Immature natural killer cell (primary cell): ENCODE measurements at regions not wholly inside any gene's neighbourhood (a gene's known extent, or its start where the extent isn't known, plus 50 kb on each side); places are given as distances from the start of the nearest gene placed in this dataset.
A peak's percentile ranks its signal among the peaks of the same experiment; 100 is the strongest.

Experiments used
- DNase-seq, 3 donors: peaks; one replicate each; pipeline ENCODE4 v3.0.0; 2022; ENCODE audit warnings: mixed read lengths in 1 of 3
- H3K27ac Mint-ChIP-seq, 6 donors: one replicate each; pipeline ENCODE4 v1.8.0; 2020; ENCODE audit warnings: mixed read lengths in 6 of 6, mild to moderate bottlenecking in 5 of 6, inconsistent platforms in 4 of 6, moderate library complexity in 3 of 6
- H3K27me3 Mint-ChIP-seq, 3 donors: one replicate each; pipeline ENCODE4 v1.8.0; 2020 to 2021; ENCODE audit warnings: low read depth in 3 of 3, mild to moderate bottlenecking in 3 of 3, mixed read lengths in 3 of 3, moderate library complexity in 3 of 3, inconsistent platforms in 1 of 3
- H3K36me3 Mint-ChIP-seq, 3 donors: one replicate each; pipeline ENCODE4 v1.8.0; 2020; ENCODE audit warnings: mixed read lengths in 3 of 3, inconsistent platforms in 2 of 3, mild to moderate bottlenecking in 2 of 3
- H3K4me1 Mint-ChIP-seq, 2 donors: one replicate each; pipeline ENCODE4 v1.8.0; 2020; ENCODE audit warnings: inconsistent platforms in 2 of 2, mild to moderate bottlenecking in 2 of 2, mixed read lengths in 2 of 2, moderate library complexity in 1 of 2
- H3K4me3 Mint-ChIP-seq, 5 donors: one replicate each; pipeline ENCODE4 v1.8.0; 2020; ENCODE audit warnings: mild to moderate bottlenecking in 5 of 5, mixed read lengths in 5 of 5, inconsistent platforms in 3 of 5, moderate library complexity in 3 of 5
- H3K9me3 Mint-ChIP-seq, 6 donors: one replicate each; pipeline ENCODE4 v1.8.0; 2020; ENCODE audit warnings: mild to moderate bottlenecking in 6 of 6, mixed read lengths in 6 of 6, inconsistent platforms in 4 of 6, moderate library complexity in 3 of 6

DNA sequence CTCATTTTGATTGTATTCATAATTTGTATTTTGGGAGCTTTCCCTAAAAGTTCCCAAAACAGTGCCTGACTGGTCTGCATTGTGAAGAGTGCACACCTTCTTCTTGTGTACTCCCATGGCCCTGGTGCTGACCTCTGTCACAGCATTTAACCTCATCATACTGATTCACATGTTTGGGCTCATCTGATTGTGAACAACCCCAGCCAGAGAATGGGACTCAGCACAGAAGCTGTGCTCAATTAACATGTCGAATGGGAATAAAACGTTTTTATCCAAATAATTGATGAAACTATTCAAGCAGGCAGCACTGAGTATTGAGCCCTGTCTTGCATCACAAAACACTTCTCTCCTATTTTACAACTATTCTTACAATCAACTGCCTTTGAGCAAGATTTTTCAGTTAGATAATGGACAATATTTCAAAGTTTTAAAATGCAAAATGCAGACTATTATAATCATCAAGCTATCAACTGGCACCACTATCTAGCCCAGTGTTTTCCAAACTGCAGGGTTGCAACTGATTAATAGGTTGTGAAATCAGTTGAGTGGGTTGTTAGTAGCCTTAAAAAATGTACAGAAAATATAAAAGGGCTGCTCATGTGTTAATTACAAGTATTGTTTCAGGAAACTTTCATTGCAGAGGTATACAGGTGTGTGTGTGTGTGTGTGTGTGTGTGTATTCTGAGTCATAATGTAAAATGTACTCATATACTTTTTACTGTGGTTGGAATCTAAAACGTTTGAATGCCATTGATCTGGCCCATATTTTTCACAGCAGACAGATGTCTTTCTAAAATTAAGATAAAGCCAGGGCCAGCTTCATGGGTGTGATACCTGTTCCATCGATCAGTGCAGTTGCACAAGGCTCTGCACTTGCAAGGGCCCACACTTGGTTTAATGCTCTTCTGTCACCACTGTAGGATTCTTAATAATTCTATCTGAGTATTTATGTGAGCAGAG is 190.5 kb downstream of the PIK3R1 start:
- H3K27me3 Mint-ChIP-seq, result peaks cover 1 to 8% (median 1%) of the 10 kb centered on the region in 3 donors
- peaks cover 0 to 5% (median 0%) of the 10 kb centered on the region in 3 donors for H3K36me3 Mint-ChIP-seq
- peak overlapping the region; percentile 76 to 92 (median 86) for H3K27ac Mint-ChIP-seq
- H3K9me3 Mint-ChIP-seq, result peaks cover 0 to 1% (median 0%) of the 10 kb centered on the region in 6 donors
- peaks cover 40 to 71% of the 10 kb centered on the region in 2 donors for H3K4me1 Mint-ChIP-seq
- no peak for DNase-seq
- H3K4me3 Mint-ChIP-seq, result peak overlapping the region; percentile 59 to 76 (median 71)

- Mint-ChIP-seq H3K4me3 (peak overlapping the region; percentile 59 to 76 (median 71)), H3K27me3 (peaks cover 0 to 8% (median 1%) of the 10 kb centered on the region in 3 donors), H3K36me3 (peaks cover 0 to 5% (median 0%) of the 10 kb centered on the region in 3 donors), H3K27ac (peak overlapping the region; percentile 76 to 92 (median 86)), H3K4me1 (peaks cover 40 to 67% of the 10 kb centered on the region in 2 donors), H3K9me3 (no peaks in the 10 kb centered on the region)
- DNase-seq, result no peak
Observed at GRCh38 chr5:68406767-68407241, 191.2 kb downstream of the PIK3R1 start.

DNA sequence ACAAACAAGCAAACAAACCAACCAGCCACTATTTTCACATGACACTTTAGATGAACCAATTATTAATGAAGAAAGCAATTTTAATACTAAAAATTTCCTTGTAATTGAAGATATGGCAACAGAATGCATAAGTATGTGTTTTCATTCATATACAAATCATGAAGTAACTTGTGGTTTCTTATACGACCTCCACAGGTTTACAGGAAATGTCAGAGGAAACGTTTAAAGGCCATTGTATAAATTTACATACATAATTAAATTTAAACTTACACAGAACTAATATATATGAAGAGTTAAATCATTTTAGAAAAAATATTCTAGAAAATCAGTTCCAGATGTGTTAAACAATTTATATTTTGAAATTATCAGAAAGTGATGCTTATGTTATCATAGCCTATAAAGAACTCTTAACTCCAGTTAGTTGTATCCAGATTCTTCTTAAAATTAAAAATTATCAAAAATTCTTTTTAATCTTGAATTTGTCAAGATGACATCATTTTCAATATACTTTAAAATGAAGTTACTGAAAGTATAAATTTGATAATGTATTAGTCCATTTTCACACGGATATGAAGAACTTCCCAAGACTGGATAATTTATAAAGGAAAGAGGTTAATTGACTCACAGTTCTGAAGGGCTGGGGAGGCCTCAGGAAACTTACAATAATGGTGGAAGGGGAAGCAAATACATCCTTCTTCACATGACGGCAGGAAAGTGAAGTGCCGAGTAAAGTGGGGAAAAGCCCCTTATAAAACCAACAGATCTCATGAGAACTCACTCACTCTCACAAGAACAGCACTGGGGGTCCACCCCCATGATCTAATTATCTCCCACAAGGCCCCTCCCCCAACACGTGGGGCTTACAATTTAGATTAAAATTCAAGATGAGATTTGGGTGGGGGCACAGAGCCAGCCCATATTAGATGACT is 192.0 kb downstream of the PIK3R1 start:
- peak in 1 of 3 donors; percentile 25 for DNase-seq

DNA sequence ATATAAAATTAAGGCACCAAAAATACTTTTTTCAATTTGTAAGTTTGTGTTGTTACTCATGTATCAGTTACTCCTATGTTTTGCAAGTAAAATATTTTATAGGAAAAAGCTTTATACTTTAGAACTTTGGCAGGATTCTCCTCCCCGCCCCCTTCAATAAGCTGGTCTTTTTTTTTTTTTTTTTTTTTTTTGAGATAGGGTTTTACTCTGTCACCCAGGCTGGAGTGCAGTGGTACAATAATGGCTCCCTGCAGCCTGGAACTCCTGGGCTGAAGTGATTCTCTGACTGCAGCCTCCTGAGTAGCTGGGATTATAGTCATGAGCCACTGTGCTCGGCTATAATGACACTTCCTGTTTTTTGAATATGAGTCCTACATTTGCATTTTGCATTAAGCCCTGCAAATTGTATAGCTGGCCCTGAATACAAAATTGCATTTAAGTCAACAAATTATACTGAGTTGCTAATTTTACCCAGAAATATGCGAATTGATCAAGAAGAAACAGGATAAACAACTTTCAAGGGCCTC is 192.9 kb downstream of the PIK3R1 start:
- Mint-ChIP-seq H3K27ac (peak overlapping the region in 1 of 6 donors; percentile 17), H3K27me3 (peaks cover 0 to 5% (median 1%) of the 10 kb centered on the region in 3 donors), H3K9me3 (no peaks in the 10 kb centered on the region), H3K36me3 (peaks cover 0 to 5% (median 0%) of the 10 kb centered on the region in 3 donors), H3K4me1 (peaks cover 36 to 56% of the 10 kb centered on the region in 2 donors), H3K4me3 (no peak overlapping the region)
- DNase-seq, result no peak

More for the DNA sequence above, 192.0 kb downstream of the PIK3R1 start:
- peak overlapping the region; percentile 59 to 76 (median 71) for H3K4me3 Mint-ChIP-seq
- peaks cover 0 to 8% (median 1%) of the 10 kb centered on the region in 3 donors for H3K27me3 Mint-ChIP-seq
- peaks cover 0 to 5% (median 0%) of the 10 kb centered on the region in 3 donors for H3K36me3 Mint-ChIP-seq
- peak overlapping the region; percentile 76 to 92 (median 86) for H3K27ac Mint-ChIP-seq
- H3K4me1 Mint-ChIP-seq, result peaks cover 40 to 63% of the 10 kb centered on the region in 2 donors
- no peaks in the 10 kb centered on the region for H3K9me3 Mint-ChIP-seq

- H3K27ac Mint-ChIP-seq, result no peak overlapping the region
- no peak overlapping the region for H3K4me3 Mint-ChIP-seq
- peaks cover 0 to 5% (median 0%) of the 10 kb centered on the region in 3 donors for H3K36me3 Mint-ChIP-seq
- peaks cover 35 to 48% of the 10 kb centered on the region in 2 donors for H3K4me1 Mint-ChIP-seq
- peaks cover 0 to 5% (median 1%) of the 10 kb centered on the region in 3 donors for H3K27me3 Mint-ChIP-seq
- DNase-seq, result no peak
- H3K9me3 Mint-ChIP-seq, result no peaks in the 10 kb centered on the region
Observed at GRCh38 chr5:68409259-68409658, 193.7 kb downstream of the PIK3R1 start.

- DNase-seq, result no peak
- Mint-ChIP-seq H3K27me3 (peaks cover 0 to 3% (median 1%) of the 10 kb centered on the region in 3 donors), H3K4me1 (peaks cover 23 to 40% of the 10 kb centered on the region in 2 donors), H3K36me3 (peaks cover 0 to 5% (median 0%) of the 10 kb centered on the region in 3 donors), H3K9me3 (no peaks in the 10 kb centered on the region), H3K4me3 (no peak overlapping the region), H3K27ac (no peak overlapping the region)
Observed at GRCh38 chr5:68411161-68411560, 195.6 kb downstream of the PIK3R1 start.

GRCh38 chr5:68415177-68416085 is 199.9 kb downstream of the PIK3R1 start:
- H3K4me1 Mint-ChIP-seq, result peaks cover 6 to 11% of the 10 kb centered on the region in 2 donors

DNA sequence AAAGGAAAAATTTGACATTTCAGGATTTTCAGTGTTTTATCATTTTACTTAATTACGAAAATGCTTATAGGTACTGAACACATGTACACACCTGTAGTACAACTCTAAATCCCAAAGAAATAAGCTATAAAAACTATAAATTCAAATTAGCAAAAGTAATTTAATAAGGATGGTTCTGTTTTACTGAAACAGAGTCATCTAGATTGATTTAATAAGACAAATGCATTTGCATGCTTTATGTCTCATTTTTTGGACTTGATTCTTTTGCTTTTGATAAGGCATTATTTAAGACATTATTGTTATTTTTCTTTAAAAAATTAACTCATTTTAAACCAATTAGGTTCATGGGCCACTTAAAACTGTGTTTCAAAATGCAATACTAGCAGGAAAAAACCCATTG is 201.2 kb downstream of the PIK3R1 start:
- Mint-ChIP-seq H3K4me1 (peaks cover 6 to 11% of the 10 kb centered on the region in 2 donors), H3K27ac (no peak overlapping the region), H3K4me3 (no peak overlapping the region), H3K9me3 (no peaks in the 10 kb centered on the region), H3K36me3 (no peaks in the 10 kb centered on the region), H3K27me3 (peaks cover 0 to 2% (median 0%) of the 10 kb centered on the region in 3 donors)
- no peak for DNase-seq

More at GRCh38 chr5:68415177-68416085, 199.9 kb downstream of the PIK3R1 start:
- no peaks in the 10 kb centered on the region for H3K36me3 Mint-ChIP-seq
- H3K4me3 Mint-ChIP-seq, result no peak overlapping the region
- H3K27ac Mint-ChIP-seq, result no peak overlapping the region
- no peak for DNase-seq
- no peaks in the 10 kb centered on the region for H3K9me3 Mint-ChIP-seq
- peaks cover 0 to 3% (median under 1%) of the 10 kb centered on the region in 3 donors for H3K27me3 Mint-ChIP-seq

DNA sequence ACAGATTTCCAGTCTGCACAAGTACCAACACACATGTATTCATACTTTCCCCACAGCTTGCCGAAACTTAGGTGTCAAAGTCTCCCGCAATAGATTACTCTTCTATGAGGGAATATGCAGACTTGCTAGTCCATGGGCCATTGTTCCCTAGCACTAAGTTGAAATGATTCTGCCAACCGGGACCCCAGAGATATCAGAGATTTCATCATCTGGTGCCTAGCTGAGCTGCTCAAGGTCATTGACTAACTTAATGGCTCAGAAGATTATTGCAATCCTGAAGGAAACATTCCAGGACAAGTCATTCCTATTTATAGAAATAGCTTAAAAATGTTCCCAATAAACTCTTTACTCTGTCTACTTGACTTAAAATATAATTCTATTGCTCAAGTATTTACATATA is 202.6 kb downstream of the PIK3R1 start:
- Mint-ChIP-seq H3K36me3 (no peaks in the 10 kb centered on the region), H3K9me3 (no peaks in the 10 kb centered on the region), H3K4me3 (no peak overlapping the region), H3K27me3 (peaks cover 0 to 2% (median 0%) of the 10 kb centered on the region in 3 donors), H3K27ac (no peak overlapping the region), H3K4me1 (peaks cover 8 to 16% of the 10 kb centered on the region in 2 donors)
- DNase-seq, result no peak

DNA sequence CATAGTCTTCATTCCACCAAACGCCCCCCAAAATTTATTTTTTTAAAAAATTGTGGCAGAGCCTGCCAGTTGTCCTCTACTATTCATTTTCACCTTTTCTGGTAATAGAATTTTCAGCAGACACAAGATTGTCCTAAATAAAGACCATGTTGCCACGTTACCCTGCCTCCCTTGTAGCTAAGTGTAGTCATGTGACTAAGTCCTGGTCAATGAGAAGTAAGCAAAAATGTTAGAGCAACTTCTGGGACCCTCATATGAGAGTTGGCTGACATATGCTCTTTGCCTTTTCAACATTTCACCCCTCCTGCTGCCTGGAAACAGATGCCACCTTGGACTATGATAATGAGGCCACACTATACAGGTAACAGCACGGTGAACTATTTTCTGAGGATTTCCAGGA is 203.1 kb downstream of the PIK3R1 start:
- H3K27ac Mint-ChIP-seq, result no peak overlapping the region
- no peak overlapping the region for H3K4me3 Mint-ChIP-seq
- H3K36me3 Mint-ChIP-seq, result no peaks in the 10 kb centered on the region
- peaks cover 0 to 2% (median 0%) of the 10 kb centered on the region in 3 donors for H3K27me3 Mint-ChIP-seq
- no peaks in the 10 kb centered on the region for H3K9me3 Mint-ChIP-seq
- peaks cover 8 to 20% of the 10 kb centered on the region in 2 donors for H3K4me1 Mint-ChIP-seq
- DNase-seq, result no peak

- H3K4me3 Mint-ChIP-seq, result no peak overlapping the region
- H3K27me3 Mint-ChIP-seq, result peaks cover 0 to 2% (median 0%) of the 10 kb centered on the region in 3 donors
- H3K27ac Mint-ChIP-seq, result no peak overlapping the region
- no peak for DNase-seq
- peaks cover 8 to 25% of the 10 kb centered on the region in 2 donors for H3K4me1 Mint-ChIP-seq
- no peaks in the 10 kb centered on the region for H3K36me3 Mint-ChIP-seq
- H3K9me3 Mint-ChIP-seq, result no peaks in the 10 kb centered on the region
Observed at GRCh38 chr5:68419081-68419636, 203.6 kb downstream of the PIK3R1 start.
